ENCODE measurements at regions not wholly inside any gene's neighbourhood (a gene's known extent, or its start where the extent isn't known, plus 50 kb on each side); places are given as distances from the start of the nearest gene placed in this dataset.
A peak's percentile ranks its signal among the peaks of the same experiment; 100 is the strongest.

DNA sequence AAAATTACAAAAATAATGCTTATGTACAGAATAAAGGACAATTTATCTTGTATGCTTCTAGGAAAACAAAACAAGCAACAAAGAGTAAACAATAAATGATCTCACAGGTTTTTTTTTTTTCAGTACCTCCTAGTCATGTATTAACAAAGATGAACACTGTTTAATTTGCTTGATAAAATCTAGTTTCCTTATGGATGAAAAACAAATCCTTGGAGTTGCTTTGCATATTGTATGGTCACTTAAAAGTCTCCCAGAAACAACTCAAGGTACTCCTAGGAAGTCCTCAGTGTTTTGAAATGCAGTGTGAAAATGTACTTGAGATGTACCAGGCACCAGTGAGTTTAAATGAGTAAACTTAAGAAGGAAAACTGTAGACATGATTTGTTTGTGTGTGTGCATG is 686.0 kb upstream of the BRINP3 start:
- DNase-seq = no peak

DNA sequence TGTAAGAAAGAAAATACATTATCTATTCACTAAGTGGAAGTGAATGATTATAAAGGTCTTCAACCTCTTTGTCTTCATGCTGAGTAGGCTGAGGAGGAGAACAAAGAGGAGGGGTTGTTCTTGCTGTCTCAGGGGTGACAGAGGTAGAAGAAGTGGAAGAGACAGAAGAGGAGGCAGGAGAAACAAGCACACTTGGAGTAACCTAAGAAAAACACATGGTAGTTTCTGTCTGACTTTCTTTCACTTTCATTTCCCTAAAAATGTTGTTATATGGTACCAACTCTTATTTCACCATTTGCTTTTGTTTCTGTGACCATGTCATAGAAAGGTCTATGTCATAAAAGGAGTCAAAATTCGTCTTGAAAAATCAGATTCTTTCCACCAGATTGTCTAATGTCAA is 696.6 kb upstream of the BRINP3 start:
- DNase-seq = no peak

DNA sequence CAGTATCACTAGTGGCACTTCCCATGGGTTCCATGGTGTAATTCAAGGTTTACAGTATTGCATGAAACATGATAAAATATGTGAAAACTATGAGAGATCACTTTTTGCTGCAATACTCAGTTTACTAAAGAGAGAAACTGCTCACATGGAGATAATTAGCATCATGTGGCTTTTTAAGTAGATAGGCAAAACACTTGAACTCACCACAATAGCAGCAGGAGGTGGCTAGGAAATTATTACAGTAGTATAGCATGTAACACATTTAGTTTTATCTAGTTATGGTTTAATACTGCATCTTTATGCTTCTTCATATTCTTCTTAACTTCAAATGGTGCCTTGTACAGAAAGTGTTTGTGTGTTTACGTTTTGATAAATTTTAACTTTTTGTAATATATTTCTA is 698.5 kb upstream of the BRINP3 start:
- DNase-seq = no peak

DNA sequence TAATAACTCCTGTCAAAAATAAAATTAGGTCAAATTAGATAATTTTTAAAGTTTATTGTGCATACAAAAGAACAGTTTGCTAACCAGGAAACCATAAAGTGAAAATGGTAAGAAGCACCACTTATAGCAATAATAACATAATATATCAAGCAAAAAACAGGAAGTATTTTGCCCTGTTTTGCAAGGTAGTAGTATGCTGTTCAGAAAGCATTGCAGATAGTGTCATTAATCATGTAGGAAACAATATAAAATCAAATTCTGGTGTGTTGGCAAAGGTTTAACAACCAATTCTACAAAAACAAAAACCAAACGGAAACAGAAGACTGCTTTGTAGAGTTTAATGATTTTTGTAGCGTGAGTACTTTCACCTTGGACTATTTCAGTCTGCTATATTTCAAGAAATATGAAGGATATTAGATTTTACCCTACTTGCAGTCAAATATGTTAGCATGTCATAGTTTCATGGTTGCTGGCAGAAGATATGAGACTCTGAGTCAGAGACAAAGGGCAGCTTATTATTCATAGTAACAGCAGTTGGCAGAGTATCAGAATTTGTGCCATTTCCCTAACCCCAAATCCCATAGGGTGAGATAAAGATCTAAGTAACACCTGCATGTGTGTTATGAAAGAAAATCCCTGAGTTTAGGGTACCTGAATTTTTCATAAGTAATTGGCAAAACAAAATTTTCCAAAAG is 729.0 kb upstream of the BRINP3 start:
- no peak for DNase-seq

DNA sequence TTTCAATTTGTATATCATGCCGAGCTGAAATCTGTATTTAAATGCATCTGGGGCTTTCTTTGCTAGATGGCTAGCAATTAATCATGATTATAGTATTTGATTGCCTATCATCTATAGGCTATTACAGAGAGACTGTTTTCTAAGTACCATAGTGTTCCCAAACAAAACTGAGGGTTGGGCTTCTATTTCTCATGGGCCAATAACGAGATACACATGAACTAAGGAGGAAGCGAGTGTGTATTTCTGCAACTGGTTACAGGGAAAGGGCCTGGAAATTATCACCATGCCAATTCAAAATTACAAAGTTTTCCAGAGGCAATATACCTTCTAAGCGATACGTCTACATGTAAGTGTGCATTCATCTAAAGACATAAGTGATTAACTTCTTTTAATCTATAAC is 744.5 kb upstream of the BRINP3 start:
- peak; percentile 74 for DNase-seq

DNA sequence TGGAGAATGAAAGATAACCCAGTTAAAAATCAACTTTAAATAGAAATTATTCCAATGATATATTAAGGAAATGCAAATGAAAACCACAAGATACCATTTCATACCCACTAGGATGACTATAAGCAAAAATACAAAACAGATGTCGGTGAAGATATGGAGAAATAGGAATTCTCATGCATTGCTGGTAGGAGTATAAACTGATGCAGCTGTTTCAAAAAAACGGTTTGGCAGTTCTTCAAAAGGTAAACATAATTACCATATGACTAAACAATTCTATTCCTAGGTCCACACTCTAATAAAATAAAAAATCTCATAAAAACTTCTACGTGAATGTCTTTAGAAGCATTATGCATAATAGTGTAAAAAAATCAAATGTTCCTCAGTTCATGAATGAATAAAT is 763.3 kb upstream of the BRINP3 start:
- no peak for DNase-seq

DNA sequence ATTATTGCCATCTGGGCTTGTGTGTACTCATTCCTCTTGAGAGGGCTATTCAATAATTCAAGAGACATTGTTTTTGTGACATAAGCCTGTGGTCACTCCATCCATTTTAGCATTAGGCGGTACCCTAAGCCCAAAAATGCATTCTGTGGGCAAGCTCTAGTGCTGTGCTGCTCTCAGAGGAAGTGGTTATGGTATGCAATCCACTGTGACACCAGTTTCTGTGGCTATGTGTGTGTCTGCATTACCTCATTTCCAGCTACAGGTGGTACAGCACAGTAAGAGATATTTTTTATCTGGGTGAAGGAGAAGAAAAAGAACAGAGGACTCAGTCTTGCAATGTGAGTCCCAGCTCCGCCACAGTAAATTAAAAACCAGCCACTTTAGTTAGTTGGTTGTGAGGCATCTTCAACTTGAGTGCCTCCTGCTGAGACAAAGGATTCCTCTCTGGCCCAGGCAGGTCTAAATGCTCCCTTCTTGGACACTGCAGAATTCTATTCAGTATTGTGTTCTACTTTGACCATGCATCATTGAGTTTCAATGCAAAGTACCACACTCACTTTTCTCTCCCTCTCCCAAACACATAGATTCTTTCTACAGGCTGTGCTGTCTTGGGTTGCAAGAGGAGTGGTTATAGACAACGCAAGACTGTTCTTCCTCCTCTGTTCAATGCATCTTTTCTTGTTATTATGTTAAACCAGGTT is 777.8 kb upstream of the BRINP3 start:
- DNase-seq = no peak

DNA sequence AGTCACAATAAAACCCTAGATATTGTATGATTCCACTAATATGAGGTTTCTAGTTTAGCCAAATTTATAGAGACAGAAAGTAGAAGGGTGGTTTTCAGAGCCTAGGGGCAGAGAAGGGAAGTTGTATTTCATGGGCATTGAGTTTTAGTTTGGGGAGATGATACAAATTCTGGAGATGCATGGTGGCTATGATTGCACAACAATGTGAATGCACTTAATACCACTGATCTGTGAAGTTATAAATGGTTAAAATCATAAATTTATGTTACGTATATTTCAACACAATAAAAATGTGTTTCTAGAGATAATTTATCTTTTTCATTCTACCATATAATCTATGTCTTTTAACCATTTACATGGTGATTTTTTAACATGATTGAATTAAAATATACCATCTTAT is 779.3 kb upstream of the BRINP3 start:
- DNase-seq = no peak

DNA sequence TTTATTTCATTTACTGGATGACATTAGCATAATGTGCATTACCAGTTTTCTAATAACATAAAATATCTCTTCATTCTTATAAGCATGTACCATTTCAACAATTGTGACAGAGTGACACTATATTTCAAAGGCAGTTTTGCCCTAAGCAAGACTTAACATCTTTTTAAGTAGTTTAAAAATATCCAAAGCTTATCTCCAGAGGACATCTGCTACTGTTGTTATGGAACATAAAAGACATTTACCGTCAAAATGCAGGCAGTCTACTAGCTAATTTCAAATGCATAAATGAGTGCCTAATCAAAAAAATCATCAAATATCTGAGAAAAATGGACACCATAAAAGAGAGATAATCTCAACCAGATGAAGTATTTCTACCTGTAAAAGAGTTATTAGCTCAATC is 782.4 kb upstream of the BRINP3 start:
- no peak for DNase-seq

DNA sequence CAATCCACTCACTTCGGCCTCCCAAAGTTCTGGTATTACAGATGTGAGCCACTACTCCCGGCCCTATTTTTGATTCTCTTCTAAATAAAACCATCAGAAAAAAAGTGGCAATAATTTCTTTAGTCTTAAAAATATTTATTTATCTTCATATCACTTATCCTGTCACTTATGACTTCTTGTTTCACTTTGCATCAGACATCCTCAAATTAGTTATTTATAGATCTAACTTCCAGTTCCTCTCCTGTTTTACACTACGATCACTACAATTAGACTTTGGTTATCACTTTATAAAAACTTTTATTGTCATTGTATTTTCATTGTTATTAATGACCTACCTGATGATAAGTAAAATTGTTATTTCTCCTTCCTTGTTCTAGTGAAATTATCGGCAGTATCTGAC is 783.4 kb upstream of the BRINP3 start:
- no peak for DNase-seq

DNA sequence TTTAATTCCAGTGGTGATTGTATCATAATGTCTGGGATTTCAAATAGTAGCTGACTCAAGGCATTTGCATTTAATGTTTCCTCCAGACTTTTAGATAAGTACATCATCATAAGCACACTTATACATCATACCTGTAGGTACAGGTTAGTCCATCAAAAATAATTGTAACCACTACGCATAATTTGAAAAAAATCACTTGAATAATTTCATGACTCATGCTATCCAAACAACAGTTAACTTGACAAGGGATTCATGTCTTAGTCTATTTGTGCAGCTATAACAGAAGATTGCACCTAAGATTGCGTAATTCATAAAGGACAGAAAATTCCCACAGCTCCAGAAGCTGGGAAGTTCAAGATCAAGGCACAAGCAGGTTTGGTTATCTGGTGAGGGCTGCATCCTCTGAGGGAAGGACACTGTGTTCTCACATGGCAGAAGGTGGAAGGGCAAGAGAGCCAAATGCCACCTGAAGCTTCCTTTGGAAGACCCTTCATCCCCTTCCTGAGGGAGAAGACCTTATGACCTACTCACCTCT is 801.7 kb upstream of the BRINP3 start:
- DNase-seq = no peak

DNA sequence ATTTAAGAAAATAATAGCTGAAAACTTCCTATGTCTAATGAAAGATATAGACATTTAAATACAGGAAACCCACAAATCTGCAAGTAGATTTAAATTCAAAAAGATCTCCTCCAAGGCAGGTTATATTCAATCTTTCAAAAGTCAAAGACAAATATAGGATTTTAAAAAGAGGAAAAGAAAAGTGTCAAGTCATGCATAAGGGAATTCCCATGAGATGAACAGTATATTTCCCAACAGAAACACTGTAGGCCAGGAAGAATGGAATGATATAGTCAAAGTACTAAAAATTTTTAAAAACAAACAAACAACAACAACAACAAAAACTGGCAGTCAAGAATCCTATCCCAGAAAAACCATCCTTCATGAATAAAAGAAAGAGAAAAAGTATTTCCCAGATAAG is 806.5 kb upstream of the BRINP3 start:
- DNase-seq = no peak

DNA sequence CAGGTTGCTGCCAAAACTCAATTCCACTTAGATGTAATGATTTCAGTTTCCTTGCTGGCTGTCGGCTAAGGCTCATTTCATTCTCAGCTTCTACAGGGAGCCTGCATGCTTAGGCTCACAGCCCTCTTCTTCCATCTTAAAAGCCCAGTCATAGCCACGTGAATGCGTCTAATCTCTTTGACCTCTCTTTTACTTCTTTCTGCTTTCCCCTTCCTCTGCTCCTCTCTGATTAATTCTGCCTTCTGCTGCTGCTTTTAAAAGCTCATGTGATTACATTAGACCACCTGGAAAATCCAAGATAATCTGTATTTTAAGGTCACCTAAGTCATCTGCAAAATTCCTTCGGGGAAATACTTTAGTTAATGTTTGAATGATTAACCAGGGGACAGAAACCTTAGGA is 812.8 kb upstream of the BRINP3 start:
- DNase-seq = no peak

DNA sequence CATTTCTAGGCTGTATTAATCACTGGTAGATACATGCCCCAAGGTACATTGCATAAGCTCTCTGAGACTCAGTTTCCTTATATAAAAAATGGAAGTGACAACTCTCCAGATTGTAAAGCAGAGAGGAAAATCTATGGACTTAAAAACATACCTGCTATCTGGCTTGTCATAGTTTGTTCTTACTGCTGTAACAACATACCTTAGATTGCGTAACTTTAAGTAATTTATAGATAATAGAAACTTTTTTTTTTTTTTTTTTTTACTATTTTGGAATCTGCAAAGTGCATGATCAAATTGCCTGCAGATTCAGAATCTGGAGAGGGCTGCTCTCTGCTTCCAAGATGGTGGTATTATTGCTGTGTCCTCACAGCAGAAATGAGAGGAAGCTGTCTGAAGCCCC is 827.7 kb upstream of the BRINP3 start:
- no peak for DNase-seq

DNA sequence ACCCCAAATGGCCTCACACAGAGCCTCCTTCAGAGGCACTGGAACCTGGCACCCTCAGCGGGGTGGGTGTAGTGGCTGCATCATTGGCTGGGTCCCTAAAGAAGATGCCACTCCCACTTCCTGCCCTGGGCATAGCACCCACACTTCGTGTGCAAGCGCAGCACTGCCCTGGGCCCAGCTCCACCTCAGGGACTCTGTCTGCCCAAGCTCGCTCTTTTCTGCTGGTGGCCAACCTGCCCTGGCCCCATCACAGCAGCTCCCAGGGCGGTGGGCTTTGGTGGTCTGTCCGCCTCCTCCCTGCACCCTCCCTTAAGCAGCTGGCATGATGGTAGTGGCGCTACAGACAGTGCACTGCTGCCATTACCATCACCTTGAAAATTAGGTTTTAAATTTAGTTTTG is 829.3 kb upstream of the BRINP3 start:
- no peak for DNase-seq

DNA sequence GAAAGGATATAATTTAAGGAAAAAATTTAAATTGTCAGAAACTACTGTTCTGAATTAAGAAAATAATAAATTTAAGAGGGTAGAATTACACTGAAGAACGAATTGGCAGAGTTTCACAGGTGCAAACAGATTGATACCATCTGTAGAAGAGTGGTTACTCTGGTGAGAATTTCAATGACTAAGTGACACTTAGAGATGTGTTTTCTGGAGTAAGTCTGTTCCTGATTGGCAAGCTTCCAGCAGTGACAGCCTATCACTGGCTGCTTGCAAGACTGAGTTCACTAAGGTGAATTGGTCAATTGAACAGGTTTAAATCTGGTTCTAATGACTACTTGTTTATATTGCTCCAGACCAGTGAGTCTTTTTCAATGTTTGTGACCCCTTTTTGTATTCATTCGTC is 838.2 kb upstream of the RGS18 start:
- DNase-seq = no peak

DNA sequence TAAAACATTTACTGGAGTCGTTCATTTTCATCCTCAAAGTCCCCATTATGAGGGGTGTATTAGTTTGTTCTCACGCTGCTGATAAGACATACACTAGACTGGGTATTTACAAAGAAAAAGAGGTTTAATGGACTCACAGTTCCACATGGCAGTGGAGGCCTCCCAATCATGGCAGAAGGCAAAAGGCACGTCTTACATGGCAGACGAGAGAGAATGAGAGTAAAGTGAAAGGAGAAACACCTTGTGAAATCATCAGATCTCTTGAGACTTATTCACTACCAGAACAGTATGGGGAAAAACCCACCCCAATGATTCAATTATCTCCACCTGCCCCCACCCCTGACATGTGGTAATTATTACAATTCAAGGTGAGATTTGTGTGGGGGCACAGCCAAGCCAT is 830.4 kb upstream of the RGS18 start:
- no peak for DNase-seq

DNA sequence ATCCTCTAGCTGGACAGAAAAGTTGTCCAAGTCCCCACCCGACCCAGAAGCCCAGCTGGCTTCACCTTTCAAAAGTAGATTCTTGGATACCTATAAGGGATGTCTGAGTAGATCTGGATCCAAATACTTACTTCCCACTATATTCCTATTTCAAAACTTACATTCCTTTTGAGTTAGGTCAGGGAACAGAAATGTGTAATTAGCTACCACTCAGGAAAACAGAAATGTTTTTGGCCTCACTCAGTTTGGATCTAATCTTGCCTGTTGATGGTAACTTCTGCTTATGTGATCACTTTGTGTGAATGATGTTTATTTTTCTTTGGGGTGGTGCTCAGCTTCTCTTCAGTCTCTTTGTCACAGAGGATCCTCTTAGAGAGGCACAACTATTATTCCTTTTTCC is 814.4 kb upstream of the RGS18 start:
- no peak for DNase-seq

DNA sequence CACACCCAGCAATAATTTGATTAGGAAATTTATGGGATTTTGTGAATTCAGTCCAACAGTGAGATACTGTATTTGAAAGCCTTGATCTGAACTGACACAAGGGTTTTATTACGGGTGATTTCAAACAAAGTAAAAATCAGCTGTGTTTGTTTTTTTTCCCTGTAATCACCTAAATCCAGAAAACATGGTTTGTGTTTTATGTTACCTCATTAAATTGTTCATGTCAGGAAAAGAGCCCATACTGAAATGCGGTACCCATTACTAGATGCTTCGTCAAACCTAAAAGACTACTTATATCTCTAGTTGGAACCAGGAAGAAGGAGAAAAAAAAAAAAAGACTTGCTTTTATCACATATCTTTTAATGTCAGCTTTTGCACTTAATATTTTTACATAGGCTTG is 811.9 kb upstream of the RGS18 start:
- DNase-seq = no peak

DNA sequence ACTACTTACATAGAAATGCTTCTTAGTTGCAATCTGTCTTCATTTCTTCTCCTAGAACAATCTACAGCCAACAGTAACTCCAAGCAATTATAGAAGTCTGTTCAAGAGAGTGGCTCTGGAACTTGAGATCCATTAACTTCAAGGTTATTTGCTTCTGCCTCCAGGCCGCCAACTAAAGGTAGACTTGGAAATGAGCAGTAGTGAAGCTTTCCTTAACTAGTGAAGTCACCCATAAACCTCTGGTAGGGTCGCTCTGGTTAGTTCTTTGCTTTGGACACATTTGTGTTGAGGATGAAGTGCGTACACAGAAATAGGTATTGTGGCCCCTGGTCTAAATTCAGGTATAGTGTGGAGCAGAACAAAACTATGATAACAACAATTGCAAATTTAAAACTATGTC is 809.9 kb upstream of the RGS18 start:
- no peak for DNase-seq

DNA sequence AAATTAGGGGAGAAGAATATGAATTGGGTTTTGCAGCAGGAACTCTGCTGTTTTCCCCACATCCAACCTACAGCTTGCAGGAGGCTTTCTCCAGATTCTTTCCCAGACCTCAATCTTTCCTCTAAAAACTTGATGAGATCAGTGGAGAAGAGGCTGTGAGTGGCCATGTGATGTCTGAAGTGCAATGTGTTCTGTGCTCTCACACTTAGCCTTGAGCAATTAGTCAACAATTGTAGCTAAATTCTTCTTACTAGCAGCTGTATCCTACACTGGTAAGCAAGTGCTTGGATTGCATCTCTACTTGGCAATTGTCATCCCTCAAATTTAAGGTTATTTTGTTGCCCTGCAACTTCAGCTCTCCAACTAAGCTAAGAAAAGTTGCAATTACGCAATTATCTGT is 807.3 kb upstream of the RGS18 start:
- DNase-seq = no peak

DNA sequence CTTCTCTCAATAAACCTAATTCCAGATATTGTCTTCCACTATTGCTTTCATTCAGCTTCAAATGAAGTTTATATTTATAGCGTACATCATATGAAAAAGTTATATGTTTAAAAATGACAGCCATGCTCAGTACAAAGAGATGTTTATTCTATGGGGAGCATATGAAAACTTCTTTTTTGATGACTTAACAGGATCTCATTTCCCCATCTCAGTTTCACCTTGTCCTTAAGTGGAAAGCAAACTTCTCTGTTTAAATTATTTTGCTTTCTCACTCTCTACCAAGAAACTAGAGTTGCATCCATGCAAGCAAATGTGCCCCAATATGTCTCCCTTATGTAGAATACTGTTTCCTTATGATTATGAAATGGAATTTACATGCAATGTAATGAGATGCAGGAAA is 799.5 kb upstream of the RGS18 start:
- DNase-seq = no peak

DNA sequence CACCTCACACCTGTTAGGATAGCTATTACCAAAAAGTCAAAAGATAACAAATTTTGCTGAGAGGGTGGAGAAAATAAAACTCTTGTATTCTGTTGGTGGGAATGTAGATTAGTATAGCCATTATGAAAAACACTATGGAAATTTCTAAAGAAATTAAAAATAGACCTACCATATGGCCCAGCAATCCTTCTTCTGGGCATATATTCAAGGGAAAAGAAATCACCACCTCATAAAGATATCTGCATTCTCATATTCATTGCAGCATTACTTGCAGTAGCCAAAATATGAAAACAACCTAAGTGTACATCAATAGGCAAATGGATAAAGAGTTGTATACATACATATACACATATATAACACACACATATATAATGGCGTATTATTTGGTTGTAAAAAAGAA is 791.6 kb upstream of the RGS18 start:
- DNase-seq = no peak

DNA sequence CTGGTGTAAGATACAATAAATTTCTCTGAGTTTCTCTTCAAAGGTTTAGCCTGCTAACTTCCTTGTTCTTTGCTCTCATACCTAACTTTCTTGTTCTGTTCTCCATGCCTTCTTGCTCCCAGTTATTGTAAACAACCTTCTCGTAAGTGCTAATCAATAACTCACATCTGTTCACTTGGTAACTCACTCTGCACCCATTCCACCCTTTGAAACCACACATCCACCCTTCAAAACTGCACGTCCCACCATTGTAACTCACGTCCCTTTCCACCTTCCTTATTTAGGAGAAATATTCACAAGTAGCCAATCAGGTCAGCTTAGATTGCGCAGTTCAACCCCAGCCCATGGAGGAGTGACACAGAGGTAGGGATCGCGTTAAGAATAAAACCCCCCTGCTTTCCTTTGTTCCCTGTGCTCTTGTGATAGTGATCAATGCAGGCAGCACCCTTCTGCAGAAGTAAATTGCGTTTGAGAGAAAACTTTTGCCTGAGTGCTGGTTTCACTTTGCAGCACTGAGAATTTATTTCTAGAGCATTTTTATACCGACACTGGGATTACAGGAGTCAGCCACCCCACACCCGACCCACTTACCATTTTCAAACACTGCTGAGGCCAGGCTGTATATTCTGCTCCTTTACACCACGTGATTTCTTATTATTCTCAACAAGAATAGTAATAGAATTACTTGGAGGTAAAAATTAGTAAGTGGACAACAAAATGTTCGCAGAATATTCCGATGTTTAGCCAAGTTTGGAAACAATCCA is 789.2 kb upstream of the RGS18 start:
- DNase-seq = no peak

All from NCI-H748 treated with DMSO at 0.1 percent for 48 hours (cell line).